GM19395 (cell line): ENCODE measurements at regions not wholly inside any gene's neighbourhood (a gene's known extent, or its start where the extent isn't known, plus 50 kb on each side); places are given as distances from the start of the nearest gene placed in this dataset.

Experiments
- ATAC-seq: cut with Tn5 transposase; IDR thresholded peaks from one replicate; pipeline ENCODE4 v1.9.1; 2021; ENCODE audit warnings: mild to moderate bottlenecking, moderate library complexity; ENCODE audit not compliant: unreplicated experiment

GRCh38 chr12:115712676-115713075, 564.8 kb downstream of the MED13L start:
- ATAC-seq: no peak

- no peak for ATAC-seq
Observed at GRCh38 chr12:115710104-115710564, 567.4 kb downstream of the MED13L start.

DNA sequence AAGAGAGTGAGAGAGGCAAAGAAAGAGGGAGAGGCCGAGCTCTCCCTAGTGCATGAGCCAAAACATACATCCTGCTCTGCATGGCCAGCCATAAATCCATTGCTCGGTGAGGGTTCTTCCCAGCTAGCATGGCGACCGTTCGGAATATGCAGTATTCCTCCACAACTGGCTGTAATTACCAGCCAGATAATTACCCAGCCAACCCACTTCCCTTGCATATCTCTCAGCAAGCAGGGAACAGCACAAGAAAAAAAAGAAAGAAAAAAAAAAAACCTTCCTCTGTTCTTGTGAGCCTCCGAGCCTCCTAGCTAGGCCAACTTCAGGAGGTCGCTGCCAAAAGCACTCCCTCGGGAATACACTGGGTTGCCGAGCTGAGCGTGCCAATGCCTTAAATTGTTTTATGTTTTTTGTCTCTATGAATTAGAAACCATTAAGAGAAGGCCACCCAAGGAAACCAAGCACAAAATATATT, 567.9 kb downstream of the MED13L start:
- no peak for ATAC-seq

GRCh38 chr12:115708801-115709200, 568.7 kb downstream of the MED13L start:
- ATAC-seq: no peak

GRCh38 chr12:115700896-115701465, 576.5 kb downstream of the MED13L start:
- no peak for ATAC-seq

- ATAC-seq: no peak
Observed at GRCh38 chr12:115700081-115700480, 577.4 kb downstream of the MED13L start.

DNA sequence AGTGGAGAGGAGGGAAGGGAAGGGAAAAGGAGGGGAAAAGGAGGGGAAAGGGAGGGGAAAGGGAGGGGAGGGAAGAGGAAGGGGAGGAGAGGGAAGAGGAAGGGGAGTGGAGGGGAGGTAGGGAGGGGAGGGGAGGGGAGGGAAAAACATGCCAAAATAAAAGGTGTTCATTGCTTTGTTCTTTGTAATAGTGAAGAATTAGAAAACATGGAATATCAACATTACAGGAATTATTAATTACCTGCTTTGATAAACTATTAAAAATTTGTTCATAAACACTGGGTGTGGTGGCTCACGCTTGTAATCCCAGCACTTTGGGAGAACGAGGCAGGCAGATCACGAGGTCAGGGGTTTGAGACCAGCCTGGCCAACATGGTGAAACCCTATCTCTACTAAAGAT, 579.2 kb downstream of the MED13L start:
- ATAC-seq: no peak

DNA sequence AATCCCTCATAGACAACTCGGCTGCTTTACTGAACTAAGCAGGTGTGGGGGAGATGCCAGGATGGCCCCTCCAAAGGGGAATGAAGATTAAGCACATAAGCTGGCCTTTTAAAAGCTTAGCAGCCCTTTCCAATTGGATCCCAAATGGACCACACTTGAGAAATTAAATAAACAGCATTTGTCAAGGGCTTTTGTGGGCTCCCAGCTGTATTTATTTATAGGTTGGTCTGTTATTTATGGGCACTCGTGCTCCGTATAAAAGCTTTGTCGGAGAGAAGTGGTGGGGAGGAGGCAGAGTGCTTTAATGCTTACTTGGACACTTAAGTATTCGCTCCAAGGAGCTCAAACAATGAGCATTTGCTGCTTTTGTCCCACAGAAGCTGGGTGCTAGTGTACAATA, 580.2 kb downstream of the MED13L start:
- no peak for ATAC-seq

- no peak for ATAC-seq
Observed at GRCh38 chr12:115694564-115694963, 582.9 kb downstream of the MED13L start.

GRCh38 chr12:115693970-115694369, 583.5 kb downstream of the MED13L start:
- no peak for ATAC-seq

DNA sequence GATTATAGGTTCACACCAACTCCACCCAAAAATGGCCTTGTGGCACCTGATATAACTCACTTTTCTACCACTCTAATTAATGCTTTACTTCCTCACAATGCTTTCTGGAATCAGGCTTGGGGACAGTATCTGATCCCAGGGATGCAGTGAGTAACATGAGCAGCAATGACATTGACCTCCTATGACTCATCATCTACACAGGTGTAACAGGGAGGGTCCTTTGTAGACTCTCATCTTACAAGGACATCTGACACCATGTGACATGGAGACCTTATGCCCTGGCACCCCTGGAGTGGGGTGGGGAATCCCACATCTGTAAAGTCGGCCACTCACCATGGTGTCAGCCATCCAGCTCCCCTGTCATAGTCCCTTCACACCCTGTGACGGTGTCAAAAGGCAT, 586.4 kb downstream of the MED13L start:
- ATAC-seq: no peak

DNA sequence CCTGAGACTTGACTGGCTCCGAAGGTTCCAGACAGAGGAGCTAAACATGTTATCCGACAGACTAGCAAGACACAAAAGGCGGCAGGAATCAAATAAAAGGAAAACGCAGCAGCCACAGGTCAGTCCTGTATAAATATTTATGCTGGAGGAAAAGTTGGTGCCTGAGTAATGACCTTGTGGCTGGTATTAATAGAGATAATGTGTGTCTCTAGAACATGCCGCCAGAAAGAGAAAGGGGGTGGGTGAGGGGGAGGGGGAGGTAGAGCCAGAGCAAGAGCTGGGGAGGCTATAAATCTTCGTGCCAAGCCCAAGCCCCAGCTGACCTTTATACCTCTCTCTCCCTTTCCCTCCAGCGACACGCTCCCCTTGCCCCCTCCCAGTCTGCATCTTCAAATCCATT, 590.4 kb downstream of the MED13L start:
- no peak for ATAC-seq

- no peak for ATAC-seq
Observed at GRCh38 chr12:115683240-115683780, 594.2 kb downstream of the MED13L start.

DNA sequence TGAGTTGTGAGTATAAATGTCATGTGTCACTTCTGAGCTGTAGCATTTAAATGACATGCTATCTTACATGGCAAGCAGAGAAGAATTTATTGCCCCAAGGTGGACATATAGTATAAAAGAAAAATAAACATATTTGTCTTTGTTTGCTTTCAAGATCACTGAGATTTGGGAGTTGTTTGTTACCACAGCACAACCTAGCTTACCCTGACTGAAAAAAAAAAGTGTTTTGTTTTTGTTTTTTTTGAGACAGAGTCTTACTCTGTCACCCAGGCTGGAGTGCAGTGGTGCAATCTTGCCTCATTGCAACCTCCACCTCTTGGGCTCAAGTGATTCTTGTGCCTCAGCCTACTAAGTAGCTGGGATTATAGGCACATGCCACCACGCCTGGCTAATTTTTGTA, 596.5 kb downstream of the MED13L start:
- ATAC-seq: no peak

GRCh38 chr12:115672506-115673080, 604.9 kb downstream of the MED13L start:
- ATAC-seq: no peak

GRCh38 chr12:115672086-115672485, 605.4 kb downstream of the MED13L start:
- ATAC-seq: no peak

GRCh38 chr12:115670869-115671268, 606.6 kb downstream of the MED13L start:
- ATAC-seq: no peak

GRCh38 chr12:115667116-115667515, 610.4 kb downstream of the MED13L start:
- ATAC-seq: no peak

DNA sequence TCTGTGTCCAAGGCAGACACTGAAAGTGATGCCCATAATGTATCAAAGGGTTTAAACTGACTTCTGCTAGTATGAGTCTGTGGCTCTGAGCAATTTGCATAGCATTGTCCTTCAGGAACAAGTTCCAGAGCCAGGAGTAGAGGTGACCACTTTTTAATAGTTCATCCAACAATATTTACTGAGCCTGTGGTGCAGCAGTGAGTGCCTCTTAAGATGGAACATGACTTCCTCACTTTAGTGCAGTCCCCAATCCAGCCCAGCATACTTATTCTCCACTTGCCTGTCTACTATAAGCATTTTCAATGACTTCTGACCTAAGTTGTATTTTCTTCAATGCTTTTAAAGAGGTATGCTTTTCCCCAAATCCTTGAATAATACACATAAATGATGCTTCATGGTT, 611.3 kb downstream of the MED13L start:
- ATAC-seq: no peak

- ATAC-seq: no peak
Observed at GRCh38 chr12:115661112-115661511, 616.4 kb downstream of the MED13L start.

DNA sequence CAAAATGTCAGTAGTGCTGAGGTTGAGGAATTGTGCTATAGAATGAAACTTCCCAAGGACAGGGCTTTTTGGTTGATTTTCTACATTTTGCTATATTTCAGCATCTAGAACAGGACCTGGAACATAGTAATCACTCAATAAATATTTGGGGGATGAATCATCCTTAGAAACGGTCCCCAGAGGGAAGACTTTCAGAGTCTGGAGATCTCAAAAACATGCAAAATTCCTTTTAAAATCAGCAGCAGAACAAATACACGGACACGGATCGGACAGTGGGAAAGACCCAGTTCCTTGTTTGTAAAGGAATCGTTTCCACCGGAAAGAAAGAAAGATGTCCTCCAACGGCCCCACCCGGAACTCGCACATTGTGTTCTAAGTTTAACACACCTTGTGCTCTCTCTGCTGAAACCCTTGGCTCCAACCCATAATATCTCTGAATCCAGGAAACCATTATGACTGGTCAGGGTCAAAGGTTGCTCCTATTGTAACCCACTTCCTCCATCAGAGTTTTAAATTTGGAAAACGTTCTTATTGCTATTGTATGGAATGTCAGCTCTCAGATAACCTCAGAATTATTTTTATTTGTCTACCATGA, 617.2 kb downstream of the MED13L start:
- ATAC-seq: no peak

DNA sequence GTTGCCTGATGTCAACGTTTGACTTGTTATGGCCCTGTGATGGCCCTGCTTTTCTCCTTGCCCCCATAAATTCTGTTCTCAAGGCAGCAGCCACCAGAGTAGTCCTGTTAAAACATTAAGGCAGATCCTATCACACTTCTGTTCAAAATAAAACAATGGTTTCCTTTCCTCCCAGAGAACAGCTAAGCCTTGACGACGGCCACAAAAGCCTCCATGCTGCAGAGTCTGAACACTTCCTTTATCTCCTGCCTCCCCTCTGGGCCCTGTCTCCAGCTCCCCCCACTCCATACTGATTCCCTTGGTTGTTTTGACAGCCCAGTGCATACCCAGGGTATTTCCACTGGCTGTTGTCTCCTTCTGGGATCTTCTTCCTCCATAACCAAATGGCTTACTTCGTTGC, 618.1 kb downstream of the MED13L start:
- no peak for ATAC-seq
